ENCODE measurements at regions not wholly inside any gene's neighbourhood (a gene's known extent, or its start where the extent isn't known, plus 50 kb on each side); places are given as distances from the start of the nearest gene placed in this dataset.

- no peak for DNase-seq (ENCODE audit: low read depth)
Observed at GRCh38 chr13:73580513-73581267, 521.9 kb downstream of the KLF5 start.

- no peak for DNase-seq (ENCODE audit: low read depth)
Observed at GRCh38 chr13:73579574-73580274, 520.9 kb downstream of the KLF5 start.

DNA sequence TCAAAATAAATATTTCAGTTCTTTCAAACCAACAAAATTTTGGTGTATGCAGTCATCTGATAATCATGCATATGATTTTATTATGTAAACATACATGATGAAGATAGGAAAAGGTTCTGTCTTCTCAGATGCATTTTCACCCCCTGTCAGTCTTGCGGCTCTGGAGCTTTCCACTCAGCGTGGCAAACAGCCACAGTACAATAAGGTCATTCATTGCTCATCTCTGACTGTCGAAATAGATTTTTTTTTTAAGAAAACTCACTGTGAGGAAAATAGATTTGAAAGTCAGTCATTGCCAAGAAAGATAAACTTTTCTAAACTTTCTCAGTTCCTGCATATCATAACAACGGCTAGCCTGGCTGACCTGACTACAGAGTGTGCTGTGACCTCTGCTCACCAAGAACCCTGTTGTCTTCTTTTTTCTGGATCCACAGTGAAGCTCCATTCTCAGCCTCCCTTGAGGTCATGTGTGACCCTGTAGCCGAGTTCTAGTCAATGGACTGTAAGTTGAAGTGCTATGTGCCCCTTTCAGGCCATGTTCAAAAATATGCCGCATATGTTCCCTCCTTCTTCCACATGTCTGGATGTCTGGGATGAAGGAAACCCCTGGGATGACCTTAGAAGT lies 519.6 kb downstream of the KLF5 start:
- DNase-seq (ENCODE audit: low read depth): peak; percentile 12

DNA sequence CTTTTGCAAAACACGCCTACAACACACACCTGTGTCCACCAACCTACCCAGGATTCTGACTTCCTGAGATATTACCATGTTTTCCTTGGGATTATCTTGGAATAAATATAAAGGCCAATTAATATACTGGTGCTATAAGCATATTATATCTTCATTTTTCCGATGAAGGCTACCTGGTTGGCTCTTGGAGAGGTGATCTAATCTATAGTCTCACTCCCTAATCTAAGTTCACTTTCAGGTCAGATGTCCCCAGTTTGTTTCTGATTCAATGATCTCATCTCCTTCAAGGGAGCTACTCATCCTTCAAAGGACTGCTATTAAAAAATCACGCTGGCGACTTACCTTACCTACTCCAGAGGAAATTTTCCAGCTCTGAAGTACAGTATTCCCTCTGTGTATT lies 517.5 kb downstream of the KLF5 start:
- no peak for DNase-seq (ENCODE audit: low read depth)

DNA sequence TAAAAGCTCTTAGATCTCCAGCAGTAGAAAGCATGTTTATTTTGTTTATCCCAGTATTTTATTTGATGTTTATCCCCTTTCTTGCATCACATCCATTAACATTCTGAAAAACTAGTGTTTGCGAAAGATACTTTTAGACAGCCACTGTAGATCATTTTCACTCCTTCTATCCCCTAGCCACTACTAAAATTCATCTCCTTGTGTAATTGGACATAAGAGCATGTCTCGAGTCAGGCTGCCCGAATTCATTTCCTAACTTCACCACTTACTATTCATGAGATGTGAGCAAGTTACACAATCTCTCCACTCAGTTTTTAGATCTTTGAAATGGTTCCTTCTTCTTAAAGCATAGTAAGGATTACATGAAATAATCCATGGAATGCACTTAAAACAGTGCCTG lies 514.0 kb downstream of the KLF5 start:
- no peak for DNase-seq (ENCODE audit: low read depth)

DNA sequence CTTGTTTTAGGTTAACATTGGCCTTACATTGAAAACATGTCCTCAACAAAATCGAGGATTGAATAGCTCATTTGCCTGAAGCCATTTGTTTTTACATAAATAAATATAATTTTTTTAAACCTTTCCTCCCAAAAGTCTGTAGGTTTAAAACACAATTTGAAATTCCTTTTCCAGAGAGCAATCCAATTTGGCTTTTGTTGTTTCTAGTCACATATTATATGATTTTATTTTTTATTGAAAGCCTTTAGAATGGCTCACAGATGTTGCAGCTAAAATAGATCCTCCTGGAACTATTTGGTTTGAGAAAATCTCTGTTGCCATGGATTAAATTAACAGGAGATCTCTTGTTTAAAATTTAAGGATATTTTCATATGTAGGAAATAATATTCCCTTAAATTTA lies 512.6 kb downstream of the KLF5 start:
- DNase-seq (ENCODE audit: low read depth): no peak

GRCh38 chr13:73556902-73557301 lies 498.1 kb downstream of the KLF5 start:
- DNase-seq (ENCODE audit: low read depth): peak; percentile 47

DNA sequence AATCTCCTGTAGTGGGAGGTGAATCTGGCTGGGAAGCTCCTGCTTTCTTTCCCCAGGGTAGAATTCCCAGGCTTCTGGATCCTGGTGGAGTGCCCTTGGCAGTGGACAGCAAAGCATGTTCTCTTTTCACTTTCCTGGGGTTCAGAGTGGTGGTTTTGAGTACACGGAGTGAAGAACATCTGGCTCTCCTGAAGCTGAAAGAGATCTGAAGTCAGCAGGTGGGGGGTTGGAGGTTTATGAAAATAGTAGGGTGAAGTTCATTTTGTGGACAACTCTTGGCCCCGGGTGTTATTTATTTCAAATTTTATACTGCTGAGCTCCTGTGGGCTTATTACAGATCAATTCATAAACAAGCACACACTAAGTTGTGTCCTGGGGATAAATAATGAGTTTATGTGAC lies 497.3 kb downstream of the KLF5 start:
- DNase-seq (ENCODE audit: low read depth): no peak

DNA sequence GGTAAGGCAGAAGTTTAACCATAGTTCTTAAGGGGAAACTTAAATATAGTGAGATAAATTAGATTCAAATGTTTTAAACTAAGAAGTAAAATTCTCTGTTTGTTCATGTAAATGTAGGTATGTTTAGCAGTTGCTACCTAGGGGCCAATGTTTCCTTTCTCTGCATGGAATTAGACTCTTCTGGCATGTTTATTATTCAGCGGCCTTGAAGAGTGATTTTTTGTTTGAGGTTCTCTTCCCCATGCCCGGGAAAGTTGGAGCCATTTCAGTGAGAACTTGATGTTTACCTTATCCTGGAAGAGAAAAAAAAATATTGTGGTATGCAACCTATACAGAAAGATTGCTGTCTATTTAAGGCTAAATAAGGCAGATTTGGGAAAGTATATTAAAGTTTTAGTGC lies 492.9 kb downstream of the KLF5 start:
- no peak for DNase-seq (ENCODE audit: low read depth)

GRCh38 chr13:73549717-73550116 lies 490.9 kb downstream of the KLF5 start:
- no peak for DNase-seq (ENCODE audit: low read depth)

- no peak for DNase-seq (ENCODE audit: low read depth)
Observed at GRCh38 chr13:73548449-73548848, 489.6 kb downstream of the KLF5 start.

DNA sequence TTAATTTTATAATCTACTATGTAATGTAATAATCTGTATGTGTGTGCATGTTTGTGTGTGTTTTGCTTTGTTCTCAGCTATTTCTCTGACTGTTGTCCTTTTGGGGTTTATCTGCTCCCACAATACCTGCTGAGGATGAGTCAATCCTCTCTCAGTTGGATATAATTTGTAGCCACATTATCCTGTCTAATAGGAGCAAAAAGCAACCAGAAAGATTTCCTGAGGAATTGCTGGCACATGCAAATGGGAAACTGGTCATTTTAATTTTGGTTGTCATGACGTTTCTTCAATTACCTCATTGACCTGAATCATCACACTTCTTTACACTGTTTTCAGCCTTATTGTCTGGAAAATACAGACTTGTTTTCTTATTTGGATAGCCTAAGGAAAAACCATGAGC lies 488.4 kb downstream of the KLF5 start:
- no peak for DNase-seq (ENCODE audit: low read depth)

DNA sequence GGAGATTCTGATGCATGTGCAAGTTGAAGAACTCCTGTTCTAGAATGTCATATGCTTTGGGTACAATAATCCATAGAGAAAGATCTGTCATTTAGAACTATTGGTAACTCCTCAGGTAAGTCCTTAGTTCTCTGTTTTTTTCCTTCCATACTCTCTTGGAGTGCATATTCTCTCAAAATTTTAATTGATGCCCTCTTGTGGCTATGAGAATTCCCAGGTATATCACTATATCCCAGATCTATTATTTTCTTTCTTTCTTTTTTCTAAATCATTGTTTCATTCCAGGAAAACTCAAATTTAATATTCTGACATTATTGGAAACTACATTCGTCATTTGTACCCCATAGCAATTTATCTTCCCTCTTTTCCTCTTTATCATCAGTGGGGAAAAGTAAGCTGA lies 485.4 kb downstream of the KLF5 start:
- no peak for DNase-seq (ENCODE audit: low read depth)

DNA sequence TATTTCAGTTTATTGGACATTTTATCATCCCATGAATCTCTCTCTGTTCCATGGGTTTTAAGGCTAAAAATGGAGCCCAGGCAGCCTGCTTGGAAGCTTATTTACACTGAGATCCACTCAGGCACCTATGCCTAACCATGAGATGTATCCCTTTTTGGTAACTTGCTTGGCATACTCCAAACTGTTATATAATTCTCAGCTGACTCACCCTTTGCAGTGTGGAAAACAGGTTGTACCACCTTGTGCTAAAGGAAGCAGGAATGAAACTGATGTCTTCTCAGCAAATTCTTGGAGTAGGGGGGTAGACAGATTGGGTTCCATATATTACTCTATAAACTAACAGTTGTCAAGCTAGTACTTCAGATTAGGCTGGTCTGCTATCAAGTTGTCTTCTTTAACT lies 483.6 kb downstream of the KLF5 start:
- DNase-seq (ENCODE audit: low read depth): no peak

- DNase-seq (ENCODE audit: low read depth): no peak
Observed at GRCh38 chr13:73536865-73537264, 478.1 kb downstream of the KLF5 start.

DNA sequence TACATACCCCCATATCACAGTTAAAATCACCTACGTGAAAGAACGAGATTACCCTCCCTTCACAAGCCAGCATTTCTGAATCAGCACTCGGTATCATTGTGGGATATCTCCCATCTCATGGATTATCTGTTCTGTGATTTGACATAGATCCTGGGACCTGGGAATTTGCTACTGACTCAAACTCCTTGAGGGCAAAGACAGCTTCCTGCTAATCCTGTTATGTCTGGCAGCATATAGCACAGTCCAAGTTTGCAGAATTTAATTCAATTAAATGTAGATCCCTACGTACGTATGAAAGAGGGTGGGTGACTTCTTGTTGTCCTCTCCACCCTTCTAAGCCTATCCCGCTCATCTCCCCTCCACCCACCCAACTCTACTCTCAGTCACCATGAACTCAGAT lies 476.5 kb downstream of the KLF5 start:
- DNase-seq (ENCODE audit: low read depth): no peak

GRCh38 chr13:73532987-73533510 lies 474.2 kb downstream of the KLF5 start:
- DNase-seq (ENCODE audit: low read depth): no peak

GRCh38 chr13:73532582-73532981 lies 473.8 kb downstream of the KLF5 start:
- no peak for DNase-seq (ENCODE audit: low read depth)

GRCh38 chr13:73531014-73531413 lies 472.2 kb downstream of the KLF5 start:
- DNase-seq (ENCODE audit: low read depth): no peak

DNA sequence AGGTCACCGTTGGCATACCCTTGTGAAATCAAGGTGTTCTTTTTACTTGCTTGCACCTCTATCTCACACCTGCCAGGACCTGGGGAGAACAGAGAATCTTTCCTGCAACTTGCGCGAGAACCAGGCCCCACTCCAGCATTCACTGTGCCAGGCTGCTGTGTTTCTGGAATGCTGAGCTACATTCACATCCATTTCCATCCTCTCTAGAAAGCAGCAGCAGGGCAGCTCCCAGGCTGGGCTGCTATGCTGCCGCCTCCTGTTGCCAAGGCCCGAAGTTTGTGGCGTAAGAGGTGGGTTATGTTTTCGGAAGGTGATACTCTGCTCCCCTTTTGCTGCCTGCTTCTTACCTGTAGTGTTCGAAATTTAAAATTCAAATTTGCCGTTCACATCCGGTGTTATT lies 464.1 kb downstream of the KLF5 start:
- DNase-seq (ENCODE audit: low read depth): no peak

DNA sequence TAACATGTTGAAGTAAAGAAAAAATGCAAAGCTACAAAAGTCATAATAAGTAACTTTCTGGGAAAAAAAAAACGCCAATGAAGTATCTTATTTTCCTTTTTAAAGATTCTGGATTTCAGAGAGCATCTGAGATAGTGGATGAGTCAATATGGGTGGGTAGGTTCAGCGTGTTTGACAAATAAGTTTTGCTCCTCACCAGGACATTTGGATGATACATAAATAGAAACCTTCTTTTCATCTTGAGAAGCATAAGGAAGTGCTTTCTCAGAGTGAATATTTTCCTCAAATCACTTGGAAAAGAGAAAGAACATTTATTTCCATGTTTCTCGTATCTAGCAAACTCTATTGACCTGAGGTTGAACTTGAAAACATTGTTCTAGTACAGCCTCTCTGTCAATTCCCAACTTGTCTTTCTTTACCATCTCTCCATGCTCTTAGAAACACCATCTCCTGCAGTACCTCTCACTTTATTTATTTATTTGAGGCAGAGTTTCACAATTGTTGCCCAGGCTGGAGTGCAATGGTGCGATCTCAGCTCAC lies 463.2 kb downstream of the KLF5 start:
- DNase-seq (ENCODE audit: low read depth): no peak

GRCh38 chr13:73521290-73521624 lies 462.5 kb downstream of the KLF5 start:
- no peak for DNase-seq (ENCODE audit: low read depth)

Measured in RPMI7951 (cell line).